Central memory CD4-positive, alpha-beta T cell (primary cell): ENCODE measurements at regions not wholly inside any gene's neighbourhood (a gene's known extent, or its start where the extent isn't known, plus 50 kb on each side); places are given as distances from the start of the nearest gene placed in this dataset.

Source experiments
- DNase-seq: peaks from one replicate; pipeline ENCODE4 v3.0.0; 2022

DNA sequence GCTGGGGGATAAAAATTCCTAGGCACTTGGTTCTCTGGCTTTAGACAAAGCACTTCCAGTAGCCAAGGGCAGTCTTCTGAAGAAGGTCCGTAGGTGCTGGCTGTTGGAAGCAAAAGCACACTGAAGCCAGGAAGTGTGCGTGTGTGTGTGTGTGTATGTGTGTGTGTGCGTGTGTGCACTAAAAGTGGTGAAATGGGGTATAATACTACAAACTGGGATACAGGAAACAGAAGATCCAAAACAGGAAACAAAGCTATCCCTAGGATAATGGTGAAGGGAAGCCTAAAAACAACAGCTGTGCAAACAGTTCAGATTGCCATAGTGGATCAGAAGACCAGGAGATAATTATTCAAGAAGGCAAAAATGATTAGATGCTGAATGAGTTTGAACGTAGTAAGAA lies 103.4 kb downstream of the IL20RB start:
- no peak for DNase-seq

DNA sequence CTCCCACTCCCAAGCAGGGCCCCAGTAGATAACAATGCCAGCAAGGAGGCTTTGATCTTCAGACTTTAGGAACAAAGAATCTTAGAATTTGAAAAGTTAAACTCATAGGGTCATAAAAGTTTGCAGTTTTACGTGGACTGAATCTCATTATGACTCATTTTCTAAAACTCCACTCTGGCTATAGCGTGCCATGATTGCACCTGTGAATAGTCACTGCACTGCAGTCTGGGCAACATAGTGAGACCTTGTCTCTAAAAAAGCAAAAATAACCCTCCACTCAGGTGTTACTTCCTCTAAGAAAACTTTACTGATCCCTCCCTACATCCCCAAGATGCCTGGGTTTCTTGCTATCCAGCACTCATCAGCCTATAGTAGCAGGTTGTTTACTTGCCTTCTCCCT lies 104.5 kb downstream of the IL20RB start:
- no peak for DNase-seq

DNA sequence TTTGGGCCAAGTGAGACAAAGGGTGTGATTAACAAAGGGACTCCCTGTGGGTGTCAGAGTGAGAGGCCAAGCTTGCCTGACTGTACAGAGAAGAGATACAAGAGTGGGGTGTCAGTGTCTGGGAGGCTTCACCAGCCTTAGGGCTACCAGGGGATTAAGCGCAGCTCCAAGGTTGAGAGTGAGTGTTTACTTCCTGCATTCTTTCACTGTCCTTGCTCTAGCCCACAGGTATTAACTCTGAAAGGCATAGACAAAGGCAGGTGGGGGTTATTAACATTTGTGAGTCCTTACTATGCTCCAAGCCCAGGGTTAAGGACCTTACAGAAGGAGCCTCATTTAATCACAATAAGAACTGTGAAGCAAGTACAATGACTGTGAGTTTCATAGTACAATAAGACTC lies 107.6 kb downstream of the IL20RB start:
- no peak for DNase-seq

DNA sequence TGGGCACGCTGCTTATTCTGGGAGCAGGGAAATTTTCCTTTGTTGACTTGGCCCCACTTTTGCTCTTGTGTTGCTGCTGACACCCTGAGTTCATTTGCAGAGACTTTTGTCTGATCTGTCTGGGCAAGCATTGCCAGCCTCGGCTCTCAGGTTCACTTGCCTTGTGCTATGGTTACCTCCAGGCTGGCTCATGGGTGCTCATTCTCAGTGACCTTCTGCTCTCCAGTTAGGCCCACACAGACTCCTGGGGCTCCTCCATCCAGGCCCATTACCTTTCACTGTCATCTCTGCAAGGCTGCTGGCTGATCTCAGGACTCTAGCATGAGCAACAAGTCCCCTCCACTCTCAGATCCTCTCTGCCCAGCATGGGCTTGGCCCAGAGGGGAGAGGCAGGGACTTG lies 108.3 kb downstream of the IL20RB start:
- DNase-seq = no peak

DNA sequence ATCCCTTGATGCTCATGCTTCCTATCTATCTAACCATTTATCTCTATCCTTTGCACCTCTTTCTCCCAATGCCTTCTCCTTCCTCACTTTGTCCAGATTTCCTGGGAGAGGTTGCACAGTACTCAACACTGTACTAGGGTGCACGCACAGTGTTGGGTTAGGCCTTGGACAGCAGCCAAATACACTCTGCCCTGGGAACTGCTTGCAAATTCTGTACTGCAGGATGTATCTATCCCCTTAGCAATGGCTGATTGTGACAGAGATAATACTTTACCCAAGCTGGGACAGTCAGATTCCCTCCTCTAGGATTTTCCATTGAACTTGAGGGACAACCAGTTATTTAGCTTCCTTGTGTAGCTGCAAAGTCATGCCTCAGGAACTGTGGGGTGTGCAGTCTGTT lies 113.3 kb downstream of the IL20RB start:
- no peak for DNase-seq

DNA sequence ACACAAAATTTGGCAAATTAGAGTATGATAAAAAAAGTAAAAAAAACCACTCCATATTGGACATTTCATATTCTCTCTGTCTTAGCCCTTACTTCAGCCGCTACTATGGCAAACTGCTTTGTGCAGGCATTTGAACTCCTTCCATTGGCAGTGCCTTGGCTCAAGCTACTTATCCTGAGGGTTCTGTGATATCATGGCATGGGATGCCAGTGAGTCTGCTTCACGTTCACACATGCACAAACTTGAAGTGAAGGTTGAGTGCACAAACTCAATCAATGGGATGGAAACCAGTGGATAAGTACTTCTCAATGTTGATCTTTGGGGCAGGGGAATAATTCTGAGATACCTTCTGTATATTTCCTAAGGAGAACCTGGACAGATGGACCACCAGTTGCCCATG lies 117.2 kb downstream of the IL20RB start:
- no peak for DNase-seq

DNA sequence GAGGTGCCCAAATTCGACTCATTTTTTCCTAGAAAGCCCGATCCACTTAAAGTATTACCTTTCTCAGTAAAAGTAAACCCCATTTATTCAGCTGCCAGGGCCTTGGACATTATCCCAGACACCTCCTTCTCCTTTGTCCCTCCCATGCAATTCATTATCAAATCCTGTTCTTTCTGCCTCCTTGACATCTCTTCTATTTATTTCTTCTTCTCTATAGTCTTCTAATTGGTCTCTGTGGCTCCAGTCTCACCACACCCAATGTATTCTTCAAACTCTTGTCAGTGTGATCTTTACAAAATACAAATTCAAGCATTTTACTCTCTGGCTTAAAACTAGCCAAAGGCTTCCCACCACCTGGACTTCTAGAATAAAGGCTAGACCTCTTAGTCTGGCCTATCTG lies 120.3 kb downstream of the IL20RB start:
- DNase-seq = no peak

DNA sequence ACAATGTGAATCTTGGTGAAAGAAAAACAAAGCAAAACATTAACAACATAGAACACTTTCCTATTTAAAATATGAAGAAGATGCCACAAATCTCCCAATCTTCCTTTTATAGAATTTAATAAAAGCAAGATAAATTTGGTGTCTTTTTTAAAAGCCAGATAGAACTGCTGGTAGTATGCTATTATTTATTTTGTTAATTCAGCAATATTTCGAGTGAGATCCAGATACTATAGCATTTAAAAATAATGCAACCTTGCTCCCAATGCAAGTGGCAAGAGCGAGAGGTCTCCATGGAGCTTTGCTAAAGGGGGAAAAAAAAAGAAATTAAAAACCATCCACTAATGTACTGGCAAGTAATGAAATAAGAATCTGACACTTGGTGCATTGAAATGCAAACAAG lies 121.8 kb downstream of the IL20RB start:
- no peak for DNase-seq

DNA sequence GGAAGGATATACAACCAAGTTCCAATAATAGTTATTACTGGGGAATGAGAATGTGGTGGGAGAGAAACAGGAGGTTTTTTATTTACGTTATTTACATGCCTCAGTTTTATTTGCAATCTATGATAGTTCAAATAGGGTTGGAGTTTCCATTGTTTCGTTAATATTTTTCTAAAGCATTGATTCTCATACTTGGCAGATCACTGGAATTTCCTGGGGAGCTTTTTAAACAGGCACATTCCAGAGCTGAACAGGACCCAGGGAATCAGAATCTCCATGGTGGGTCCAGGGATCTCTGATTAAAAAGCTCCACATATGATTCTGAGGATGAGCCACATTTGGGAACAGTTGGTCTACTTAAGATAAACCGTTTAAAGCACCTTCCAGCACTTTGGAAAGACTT lies 123.9 kb downstream of the IL20RB start:
- no peak for DNase-seq

DNA sequence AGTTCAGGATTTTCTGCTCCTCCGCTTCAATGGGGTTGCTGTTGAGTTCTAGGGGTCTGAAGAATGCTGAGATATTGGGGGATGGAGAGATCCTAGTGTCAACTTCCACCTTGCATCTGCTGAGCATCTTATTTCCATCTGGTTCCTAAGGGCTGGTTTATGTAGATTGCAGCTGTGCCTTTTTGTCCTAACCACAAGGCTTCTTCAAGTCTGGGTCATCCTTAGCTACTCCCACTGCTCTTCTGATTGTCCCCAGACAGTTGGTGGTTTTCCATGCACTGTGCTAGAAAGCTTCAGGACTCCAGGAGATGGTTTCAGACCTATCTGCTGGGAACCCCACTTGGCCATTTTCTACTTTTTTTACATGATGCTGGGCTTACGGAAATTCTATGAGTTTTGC lies 125.0 kb downstream of the IL20RB start:
- no peak for DNase-seq

DNA sequence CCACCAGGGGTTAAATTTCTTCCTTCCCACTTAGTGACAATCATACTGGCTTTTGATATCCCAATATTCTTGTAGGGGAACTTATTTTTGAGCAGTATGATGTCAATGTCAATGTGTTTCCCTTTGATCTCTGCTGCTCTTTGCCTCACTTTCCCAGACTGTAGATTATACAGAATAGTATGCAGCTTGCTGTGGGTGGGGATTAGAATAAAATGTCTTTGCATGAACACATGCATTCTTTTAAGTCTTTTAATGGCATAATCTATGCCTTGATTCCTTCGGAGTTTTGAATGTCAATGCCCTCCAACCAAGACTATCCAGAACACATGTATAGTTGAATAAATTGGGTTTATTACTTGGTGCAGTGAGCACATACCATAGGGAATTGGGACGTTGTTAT lies 125.5 kb downstream of the IL20RB start:
- no peak for DNase-seq

DNA sequence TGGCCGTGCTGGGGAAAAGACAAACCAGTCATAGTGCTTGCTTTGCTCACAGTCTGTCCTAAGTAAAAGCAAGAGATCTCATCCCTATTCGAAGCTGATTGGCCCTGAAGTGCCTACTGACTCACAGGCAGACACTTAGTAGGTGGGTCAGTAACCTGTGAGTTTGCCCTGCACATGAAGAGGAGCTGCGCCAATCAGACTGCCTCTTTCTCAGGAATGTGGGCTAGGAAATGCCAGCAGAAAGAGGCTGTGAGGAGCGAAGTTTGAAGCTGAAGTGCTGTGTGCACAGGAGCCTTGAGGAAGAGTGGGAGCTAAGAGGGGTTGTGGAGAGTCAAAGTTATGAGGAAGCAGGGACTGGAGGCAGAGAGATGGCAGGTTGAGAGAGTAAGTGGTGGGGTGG lies 126.8 kb downstream of the IL20RB start:
- DNase-seq = no peak

DNA sequence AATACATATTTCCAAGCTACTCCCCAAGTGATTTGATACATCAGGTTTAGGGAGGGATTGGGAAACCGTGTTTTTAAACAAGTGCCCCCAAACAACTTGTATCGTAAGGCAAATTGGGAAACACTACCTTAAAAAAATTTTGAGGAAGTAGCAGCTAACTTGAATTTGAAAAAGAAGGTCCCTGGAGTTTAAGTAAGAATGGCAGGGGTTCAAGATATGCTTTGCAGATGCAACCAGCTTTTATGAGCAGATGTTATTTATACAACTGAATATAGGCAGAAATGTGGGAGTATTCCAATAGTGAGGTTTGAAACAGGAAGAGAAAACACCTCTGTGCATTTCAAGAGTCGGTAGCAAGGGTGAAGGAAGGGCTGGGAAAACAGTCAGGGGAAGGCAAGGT lies 139.6 kb downstream of the IL20RB start:
- no peak for DNase-seq

DNA sequence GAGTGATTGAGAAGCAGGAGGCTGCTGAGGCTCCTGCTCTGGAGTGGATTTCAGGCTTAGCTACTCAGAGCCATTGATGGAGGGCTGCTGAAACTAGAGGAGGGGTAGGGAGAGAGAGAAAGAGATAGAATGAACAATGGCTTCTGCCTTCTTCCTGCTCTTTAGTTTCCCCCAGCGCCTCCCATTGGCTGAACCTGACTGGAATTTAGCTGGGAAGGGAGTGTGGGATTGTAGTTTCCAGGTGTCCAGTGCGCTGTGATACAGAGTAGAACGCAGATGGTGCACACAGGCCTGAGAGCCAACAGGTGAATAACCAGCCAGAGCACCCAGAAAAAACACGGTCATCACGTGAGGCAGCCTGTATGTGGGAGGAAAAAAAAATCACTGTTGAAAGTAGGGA lies 140.1 kb downstream of the IL20RB start:
- no peak for DNase-seq

DNA sequence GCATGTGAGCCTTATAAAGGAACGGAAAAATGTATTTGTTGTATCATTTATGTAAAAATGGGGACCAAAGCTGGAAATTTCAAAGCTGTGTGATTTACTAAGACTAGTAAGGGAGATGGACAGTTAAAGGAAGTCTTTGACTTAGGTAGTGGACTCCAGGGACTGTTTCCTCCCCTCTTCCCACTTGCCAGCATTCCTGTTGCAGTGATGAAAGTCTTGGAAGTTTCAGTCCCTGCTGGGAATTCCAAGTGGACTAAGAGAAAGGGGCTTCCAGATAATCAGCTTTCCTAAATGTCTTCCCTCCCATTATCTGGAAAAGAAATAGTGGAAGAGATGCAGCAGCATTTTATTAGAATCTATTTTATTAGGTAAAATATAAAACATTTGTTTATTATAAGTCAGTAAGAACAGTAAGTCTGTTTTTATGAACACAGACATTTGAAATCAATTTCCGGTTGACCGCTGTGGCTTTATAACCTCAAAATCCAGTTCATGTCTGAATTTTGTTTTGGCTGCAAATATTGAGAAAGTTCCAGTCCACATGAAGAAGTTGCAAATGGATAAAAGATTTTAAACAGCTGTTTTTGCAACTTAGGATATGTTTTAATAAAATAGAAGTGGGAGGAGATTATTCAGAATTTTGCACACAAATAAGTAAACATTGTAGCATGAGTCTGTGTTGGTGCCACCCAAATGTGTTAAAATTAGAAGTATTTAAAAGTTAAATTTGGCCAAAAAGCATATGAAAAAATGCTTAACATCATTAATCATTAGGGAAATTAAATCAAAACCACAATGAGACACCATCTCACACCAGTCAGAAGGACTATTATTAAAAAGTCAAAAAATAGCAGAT lies 141.8 kb downstream of the IL20RB start:
- DNase-seq = no peak

DNA sequence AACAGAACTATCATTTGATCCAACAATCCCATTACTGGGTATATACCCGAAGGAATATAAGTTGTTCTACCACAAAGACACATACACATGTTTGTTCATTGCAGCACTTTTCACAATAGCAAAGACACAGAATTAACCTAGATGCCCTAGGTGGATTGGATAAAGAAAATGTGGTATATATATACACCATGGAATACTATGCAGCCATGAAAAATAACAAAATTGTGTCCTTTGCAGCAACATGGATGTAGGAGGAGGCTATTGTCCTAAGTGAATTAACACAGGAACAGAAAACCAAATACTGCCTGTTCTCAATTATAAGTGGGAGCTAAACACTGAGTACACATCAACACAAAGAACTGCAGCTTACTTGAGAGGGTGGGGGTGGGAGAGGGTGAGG lies 142.5 kb downstream of the IL20RB start:
- no peak for DNase-seq

DNA sequence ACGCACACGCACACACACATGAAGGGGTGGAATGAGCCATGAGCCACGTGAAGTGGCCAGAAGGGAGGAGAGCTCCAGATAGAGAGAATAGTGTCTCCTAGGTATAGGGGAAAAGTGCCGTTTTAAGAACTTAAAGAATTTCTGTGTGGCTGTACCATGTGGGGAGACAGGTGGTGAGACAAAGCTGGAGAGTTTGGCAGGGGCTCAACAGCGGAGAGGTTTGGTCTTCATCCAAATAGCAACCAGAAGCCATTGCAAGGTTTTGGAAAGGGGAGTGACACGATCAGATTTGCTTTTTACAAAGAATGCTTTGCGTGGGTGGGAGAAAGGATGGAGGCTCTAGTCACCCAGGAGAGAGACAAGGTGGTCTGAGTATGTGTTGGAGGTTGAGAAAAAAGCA lies 146.0 kb downstream of the IL20RB start:
- DNase-seq = no peak

DNA sequence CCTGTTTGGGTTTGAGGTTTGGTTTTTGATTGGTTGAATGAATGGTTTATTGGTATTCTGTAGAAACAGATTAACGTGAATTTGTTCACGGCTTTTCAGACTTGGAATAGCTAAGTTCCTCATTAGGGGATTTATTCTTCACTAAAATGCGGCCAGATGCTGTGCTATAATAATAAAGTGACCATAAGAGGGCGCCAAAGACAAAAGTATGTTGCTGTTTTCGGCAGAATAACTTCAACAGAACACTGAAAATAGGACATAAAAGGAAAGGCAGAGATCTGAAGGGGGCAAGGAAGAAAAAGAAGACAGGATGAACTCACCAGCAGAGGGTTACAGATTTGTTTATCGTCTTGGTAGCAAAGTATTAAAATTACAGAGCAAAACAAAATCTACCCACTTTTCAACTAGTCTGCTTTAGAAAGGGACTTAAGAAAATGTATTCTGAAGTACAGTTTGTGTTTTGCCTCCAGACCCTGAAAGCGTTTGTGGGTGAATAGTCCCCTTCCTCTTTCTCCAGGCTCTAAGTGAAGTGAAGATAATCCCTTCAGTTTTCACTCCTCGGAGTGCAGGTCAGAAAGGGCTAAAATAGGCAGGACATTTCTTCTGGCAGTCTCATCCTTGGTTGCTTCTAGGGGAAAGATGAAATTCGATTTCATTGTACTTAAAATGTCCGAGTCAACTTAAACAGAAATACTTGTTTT lies 147.6 kb downstream of the IL20RB start:
- DNase-seq = peak; percentile 12

DNA sequence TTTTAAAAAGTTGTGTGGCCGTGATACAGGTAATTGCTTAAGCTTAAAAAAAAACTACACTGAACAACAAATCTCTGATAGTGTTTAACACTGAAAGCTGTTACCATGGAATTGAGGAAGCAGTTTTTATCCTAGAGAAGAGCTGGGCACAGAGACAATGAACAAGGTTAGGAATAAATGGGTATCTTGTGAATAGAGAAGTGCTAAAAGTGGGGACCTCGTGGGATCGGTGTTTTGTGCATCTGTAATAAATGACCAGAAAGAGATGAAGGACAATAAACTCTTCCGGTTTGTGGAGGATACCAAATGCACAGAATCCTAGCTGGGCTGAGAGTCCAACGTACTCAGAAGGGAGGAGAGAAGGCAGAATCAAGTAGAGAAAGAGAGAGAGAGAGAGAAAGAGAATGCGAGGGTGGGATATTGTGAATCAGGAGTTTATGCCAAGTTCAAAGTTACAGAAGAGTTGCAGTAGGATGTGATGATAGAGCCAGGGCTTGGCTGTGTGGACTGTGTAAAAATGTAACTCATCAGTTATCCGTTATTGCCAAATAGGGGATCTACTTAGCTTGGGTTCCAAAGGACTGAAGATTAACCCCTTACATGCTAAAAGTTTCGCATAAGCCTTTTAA lies 148.9 kb downstream of the IL20RB start:
- no peak for DNase-seq

DNA sequence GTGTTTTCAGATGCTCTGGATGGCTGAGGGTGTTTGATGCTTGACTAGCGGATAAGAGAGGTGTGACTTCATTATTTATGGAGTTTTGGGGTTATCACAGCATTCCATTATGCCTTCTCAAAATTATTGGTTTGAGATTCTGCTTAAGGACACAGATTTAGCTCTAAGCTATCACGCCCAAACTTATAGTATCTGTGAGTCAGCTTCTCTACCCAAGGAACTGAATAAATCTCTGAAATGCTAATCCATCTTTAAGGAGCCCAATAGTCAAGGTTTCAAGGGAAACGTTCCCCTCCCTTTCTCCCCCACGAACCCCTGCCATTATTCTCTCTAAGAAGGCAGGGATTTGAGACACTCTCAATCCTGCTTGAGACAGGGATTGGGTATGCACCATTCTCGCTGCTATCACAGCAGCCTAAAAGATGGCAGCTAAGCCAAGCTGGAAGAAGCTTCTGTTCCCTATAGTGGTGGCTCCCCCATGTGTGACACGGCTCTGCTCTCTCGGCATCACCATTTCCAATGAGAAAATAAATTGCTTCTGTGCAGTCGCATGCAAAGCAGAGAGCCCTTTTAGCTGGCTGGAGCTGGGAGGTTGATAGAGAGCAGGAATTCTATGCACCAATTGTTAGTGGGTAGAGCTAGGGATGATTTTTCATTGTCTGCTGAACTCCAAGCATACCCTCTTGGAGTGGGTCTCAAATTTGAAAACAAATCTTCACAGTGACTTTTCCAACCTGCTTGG lies 151.1 kb downstream of the IL20RB start:
- DNase-seq = no peak

DNA sequence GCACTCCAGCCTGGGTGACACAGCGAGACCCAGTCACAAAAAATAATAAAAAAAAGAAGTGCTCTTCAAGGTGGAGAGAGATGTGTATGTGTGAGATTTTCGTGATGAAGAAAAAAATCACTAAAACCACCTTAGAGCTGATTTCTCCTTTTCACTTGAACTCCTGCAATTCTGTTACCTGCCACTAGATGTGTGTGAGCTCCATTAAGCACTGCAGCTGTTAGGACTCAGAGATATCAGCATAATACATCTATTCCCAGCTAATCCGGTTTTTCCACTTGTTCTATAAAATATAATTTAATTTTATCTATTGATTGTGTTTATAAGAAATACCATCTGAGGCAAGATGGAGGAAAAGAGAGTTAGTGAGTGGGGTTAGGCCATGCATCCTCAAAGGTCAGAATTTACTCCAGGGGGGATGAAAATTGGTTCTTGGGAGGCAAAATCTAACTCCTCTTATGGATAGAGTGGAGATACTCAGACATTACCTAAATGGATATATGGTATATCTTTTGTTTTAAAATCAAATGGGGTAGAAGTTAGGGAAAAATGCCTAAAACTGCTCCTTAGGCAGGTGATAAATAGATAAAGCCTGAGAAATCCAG lies 152.7 kb downstream of the IL20RB start:
- no peak for DNase-seq

DNA sequence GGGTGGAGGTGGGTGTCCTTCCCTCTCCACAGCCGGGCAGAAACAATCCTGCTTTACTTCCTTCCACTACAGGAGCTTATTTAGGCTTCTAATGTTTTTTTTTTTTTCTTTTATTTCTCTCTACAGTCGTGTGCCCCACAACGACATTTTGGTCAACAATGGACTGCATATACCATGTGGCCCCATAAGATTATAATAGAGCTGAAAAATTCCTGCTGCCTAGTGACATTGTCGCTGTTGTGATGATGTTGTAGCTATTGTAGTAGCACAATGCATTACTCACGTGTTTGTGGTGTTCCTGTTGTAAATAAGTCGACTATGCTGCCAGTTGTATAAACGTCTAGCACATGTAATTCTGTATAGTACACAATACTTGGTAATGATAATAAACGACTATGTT lies 153.7 kb downstream of the IL20RB start:
- DNase-seq = no peak

DNA sequence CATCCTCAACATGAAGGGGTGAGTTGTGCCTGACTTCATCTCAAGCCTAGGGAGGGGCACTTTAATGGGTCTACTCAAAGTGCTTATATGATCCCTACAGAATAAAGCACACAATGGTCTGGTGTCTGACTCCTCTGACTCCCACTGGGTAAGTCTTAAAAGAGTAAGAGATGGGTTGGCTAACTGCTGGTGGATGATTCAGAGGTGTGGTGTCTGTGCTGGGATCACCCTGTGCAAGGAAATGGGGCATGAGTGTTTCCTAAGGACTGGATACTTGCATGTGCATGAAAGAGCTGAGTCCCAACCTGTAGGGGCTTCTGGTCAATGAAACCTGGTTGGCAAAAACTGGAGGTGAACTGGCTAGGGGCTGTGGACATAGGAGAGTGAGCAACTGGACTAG lies 158.8 kb downstream of the IL20RB start:
- no peak for DNase-seq
